Peyer's patch (tissue), 4 donors: ENCODE measurements at regions not wholly inside any gene's neighbourhood (a gene's known extent, or its start where the extent isn't known, plus 50 kb on each side); places are given as distances from the start of the nearest gene placed in this dataset.

Source experiments
- DNase-seq, 3 donors: peaks; one replicate each; pipeline ENCODE4 v3.0.0-alpha.2; 2017 to 2019
- H3K27ac ChIP-seq, 4 donors: fragments of 200-600 bp; sonication (generic); one replicate each; pipeline ENCODE4 v1.5.1; 2016 to 2019
- H3K27me3 ChIP-seq, 2 donors: fragments of 200-600 bp; sonication (generic); one replicate each; pipeline ENCODE4 v1.5.1; 2019
- H3K36me3 ChIP-seq, 3 donors: fragments of 200-600 bp; sonication (generic); one replicate each; pipeline ENCODE4 v1.5.1; 2016 to 2019
- H3K4me1 ChIP-seq, 4 donors: fragments of 200-600 bp; sonication (generic); one replicate each; pipeline ENCODE4 v1.5.1; 2016 to 2019
- H3K4me3 ChIP-seq, 4 donors: fragments of 200-600 bp; sonication (generic); 1 replicate in 3 of 4; 2 replicates in 1 of 4; pipeline ENCODE4 v1.5.1; 2016 to 2019; ENCODE audit warnings: mild to moderate bottlenecking in 1 of 4
- H3K9me3 ChIP-seq, 4 donors: fragments of 200-600 bp; sonication (generic); one replicate each; pipeline ENCODE4 v1.5.1; 2016 to 2019; ENCODE audit warnings: mild to moderate bottlenecking in 1 of 4
- POLR2A ChIP-seq, 2 donors: fragments of 450-650 bp; IDR thresholded peaks; one replicate each; pipeline ENCODE4 v1.5.1; 2017; ENCODE audit warnings: antibody characterized with exemption in 2 of 2, mild to moderate bottlenecking in 2 of 2, moderate library complexity in 2 of 2
- TF ChIP-seq, protein P1 (sequence below), 6 experiments: fragments of 450-650 bp in 4 of 6; fragments of 200-600 bp in 2 of 6; sonication (generic) in 1 of 6; IDR thresholded peaks; one replicate each; pipeline ENCODE4 v1.5.1; 2017 to 2019; ENCODE audit warnings: antibody characterized with exemption in 6 of 6, mild to moderate bottlenecking in 3 of 6, moderate library complexity in 1 of 6

DNA sequence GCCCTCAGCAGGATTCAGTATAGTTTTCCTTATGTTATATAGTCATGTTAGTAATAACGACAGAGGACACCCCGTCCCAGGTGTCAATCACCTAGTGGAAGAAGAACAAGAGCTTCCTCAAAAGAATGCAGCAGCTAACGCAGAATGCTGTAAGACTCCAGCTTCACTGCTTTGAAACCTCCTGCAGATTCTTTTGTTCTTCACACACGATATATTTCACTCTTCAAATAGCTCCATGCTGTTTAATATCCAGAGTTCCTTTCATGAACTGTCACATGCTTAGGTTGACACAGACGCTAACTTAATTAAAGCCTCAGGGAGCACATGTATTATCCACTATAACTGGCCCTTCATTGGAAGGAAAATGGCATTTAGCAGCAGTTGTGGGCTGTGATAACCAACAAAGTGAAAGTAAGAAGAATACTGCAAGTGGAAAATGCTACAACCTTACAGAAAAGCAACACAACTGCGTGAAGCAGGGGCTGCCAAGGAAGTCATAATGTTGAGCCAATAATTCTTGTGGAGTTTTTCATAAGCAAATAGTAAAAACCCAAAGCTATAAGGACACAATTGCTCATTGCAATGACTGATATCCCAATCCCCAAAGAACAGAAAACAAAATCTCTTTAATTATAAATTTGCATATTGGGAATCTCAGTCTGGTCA, 387.5 kb downstream of the PLK2 start:
- DNase-seq = no peak
- H3K27me3 ChIP-seq = peaks cover 0 to 3% of the 10 kb centered on the region in 2 donors
- no peak for TF ChIP-seq POLR2A (IDR thresholded peaks at IDR 0.05)
- TF ChIP-seq, protein P1, sequence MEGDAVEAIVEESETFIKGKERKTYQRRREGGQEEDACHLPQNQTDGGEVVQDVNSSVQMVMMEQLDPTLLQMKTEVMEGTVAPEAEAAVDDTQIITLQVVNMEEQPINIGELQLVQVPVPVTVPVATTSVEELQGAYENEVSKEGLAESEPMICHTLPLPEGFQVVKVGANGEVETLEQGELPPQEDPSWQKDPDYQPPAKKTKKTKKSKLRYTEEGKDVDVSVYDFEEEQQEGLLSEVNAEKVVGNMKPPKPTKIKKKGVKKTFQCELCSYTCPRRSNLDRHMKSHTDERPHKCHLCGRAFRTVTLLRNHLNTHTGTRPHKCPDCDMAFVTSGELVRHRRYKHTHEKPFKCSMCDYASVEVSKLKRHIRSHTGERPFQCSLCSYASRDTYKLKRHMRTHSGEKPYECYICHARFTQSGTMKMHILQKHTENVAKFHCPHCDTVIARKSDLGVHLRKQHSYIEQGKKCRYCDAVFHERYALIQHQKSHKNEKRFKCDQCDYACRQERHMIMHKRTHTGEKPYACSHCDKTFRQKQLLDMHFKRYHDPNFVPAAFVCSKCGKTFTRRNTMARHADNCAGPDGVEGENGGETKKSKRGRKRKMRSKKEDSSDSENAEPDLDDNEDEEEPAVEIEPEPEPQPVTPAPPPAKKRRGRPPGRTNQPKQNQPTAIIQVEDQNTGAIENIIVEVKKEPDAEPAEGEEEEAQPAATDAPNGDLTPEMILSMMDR (IDR thresholded peaks at IDR 0.05) = no peak
- no peaks in the 10 kb centered on the region for H3K36me3 ChIP-seq
- no peak overlapping the region for H3K27ac ChIP-seq
- no peak overlapping the region for H3K4me3 ChIP-seq
- H3K9me3 ChIP-seq = no peaks in the 10 kb centered on the region
- H3K4me1 ChIP-seq = no peaks in the 10 kb centered on the region

DNA sequence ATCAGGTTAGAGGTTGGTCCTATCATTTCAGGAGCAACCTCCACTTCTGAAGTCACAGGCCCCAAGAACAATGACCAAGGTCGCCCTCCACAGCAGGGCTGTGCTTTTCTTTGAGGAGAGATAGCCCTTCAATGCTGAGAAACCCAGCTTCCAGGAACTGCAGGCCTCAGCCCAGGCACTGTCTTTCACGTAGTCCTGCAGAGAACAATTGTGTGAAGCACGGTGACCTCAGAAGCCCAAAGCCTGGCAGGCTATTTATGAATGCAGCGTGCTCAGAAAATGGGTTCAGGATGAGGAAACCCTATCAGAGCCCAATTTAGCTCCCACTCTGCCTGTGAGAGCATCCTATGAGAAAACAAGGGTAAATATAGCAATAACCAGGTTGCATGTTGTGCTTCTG, 388.3 kb downstream of the PLK2 start:
- TF ChIP-seq POLR2A (IDR thresholded peaks at IDR 0.05) = no peak
- TF ChIP-seq, protein P1 (IDR thresholded peaks at IDR 0.05) = no peak
- Histone ChIP-seq H3K36me3 (no peaks in the 10 kb centered on the region), H3K27ac (no peak overlapping the region), H3K4me1 (no peaks in the 10 kb centered on the region), H3K9me3 (no peaks in the 10 kb centered on the region), H3K4me3 (no peak overlapping the region), H3K27me3 (peaks cover 0 to 3% of the 10 kb centered on the region in 2 donors)
- DNase-seq = no peak

DNA sequence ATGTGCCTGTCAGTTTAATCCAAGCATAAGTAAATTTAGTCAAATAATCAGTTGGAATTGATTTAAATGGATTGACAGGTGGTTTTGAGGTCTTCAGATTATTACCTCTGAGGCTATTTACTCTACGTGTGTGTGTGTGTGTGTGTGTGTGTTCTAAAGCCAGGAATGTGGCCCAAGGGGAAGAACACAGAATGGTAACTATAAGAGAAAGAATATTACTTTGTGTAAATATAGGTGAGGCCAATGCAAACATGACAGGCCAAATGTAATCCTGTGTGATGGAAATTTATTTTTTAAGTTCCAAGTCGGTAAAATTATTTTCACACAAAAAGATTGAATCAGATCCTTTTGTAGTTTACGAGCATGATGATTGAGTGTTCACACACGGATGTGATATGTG, 390.0 kb downstream of the PLK2 start:
- Histone ChIP-seq H3K27ac (no peak overlapping the region), H3K27me3 (no peaks in the 10 kb centered on the region), H3K4me1 (no peaks in the 10 kb centered on the region), H3K36me3 (no peaks in the 10 kb centered on the region), H3K4me3 (no peak overlapping the region), H3K9me3 (no peaks in the 10 kb centered on the region)
- no peak for DNase-seq
- TF ChIP-seq, protein P1 (IDR thresholded peaks at IDR 0.05) = no peak
- TF ChIP-seq POLR2A (IDR thresholded peaks at IDR 0.05) = no peak

DNA sequence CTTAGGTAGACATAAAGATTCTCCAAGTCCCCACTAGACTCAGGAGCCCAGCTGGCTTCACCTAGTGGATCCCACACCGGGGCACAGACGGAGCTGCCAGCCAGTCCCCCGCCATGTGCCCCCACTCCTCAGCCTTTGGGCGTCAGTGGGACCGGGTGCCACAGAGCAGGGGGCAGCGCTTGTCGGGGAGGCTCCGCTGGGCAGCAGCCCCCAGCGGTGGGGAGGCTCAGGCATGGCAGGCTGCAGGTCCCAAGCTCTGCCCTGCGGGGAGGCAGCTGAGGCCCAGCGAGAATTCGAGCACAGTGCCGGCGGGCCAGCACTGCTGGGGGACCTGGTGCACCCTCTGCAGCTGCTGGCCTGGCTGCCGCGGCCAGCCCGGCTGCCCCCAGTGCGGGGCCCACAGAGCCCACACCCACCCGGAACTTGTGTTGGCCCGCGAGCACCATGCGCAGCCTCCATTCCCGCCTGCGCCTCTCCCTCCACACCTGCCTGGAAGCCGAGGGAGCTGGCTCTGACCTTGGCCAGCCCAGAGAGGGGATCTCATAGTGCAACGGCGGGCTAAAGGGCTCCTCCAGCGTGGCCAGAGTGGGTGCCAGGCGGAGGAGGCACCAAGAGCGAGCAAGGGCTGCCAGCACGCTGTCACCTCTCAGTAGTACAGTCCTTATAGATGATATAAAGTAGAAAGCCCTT, 390.7 kb downstream of the PLK2 start:
- DNase-seq = no peak
- H3K9me3 ChIP-seq = no peaks in the 10 kb centered on the region
- H3K36me3 ChIP-seq = no peaks in the 10 kb centered on the region

DNA sequence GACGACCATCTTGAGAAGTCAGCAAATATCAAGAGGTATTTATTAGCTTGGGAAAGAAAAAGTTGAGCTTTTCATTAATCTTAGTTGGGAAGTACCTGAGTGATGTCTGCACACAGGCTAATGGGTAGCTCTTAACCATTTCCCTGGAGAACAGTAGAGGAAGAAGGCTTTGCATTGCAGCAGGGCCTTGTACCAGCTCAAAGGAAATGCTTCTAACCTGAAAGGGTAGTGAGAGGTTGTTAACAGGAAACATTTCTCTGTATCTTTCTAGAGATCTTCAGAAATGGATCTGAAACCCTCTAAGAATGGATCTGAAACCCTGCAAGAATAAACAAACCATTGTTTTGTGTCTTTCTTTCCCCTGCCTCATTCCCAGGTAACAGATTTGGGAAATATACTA, 393.3 kb downstream of the PLK2 start:
- Histone ChIP-seq H3K4me3 (no peak overlapping the region), H3K27me3 (no peaks in the 10 kb centered on the region)
- no peak for TF ChIP-seq POLR2A (IDR thresholded peaks at IDR 0.05)

More for the DNA sequence above, 390.7 kb downstream of the PLK2 start:
- TF ChIP-seq, protein P1 (IDR thresholded peaks at IDR 0.05) = no peak
- TF ChIP-seq POLR2A (IDR thresholded peaks at IDR 0.05) = no peak
- no peak overlapping the region for H3K27ac ChIP-seq
- no peaks in the 10 kb centered on the region for H3K4me1 ChIP-seq
- no peaks in the 10 kb centered on the region for H3K27me3 ChIP-seq
- no peak overlapping the region for H3K4me3 ChIP-seq

DNA sequence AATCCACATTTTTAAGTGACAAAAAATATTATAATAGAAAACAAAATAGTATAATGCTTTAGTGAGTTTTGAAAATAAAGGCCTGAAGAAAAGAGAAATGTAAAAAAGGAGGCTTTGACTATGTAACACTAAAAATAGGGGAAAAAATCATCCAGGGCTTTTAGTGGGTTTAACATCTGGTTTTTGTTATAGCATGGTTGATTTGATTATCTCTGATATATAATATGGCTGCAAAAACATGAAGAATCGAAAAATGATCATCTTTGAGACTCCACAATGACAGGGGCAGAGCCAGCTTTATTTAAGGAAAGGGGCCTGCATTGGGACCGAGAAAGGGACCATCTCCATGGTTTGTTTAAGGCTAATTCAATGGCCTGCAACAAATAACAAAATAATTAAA, 393.8 kb downstream of the PLK2 start:
- H3K27ac ChIP-seq = no peak overlapping the region
- no peaks in the 10 kb centered on the region for H3K4me1 ChIP-seq
- TF ChIP-seq POLR2A (IDR thresholded peaks at IDR 0.05) = no peak
- TF ChIP-seq, protein P1 (IDR thresholded peaks at IDR 0.05) = no peak
- H3K36me3 ChIP-seq = no peaks in the 10 kb centered on the region
- no peaks in the 10 kb centered on the region for H3K9me3 ChIP-seq
- no peaks in the 10 kb centered on the region for H3K27me3 ChIP-seq
- no peak overlapping the region for H3K4me3 ChIP-seq
- DNase-seq = no peak

More for the DNA sequence above, 393.3 kb downstream of the PLK2 start:
- no peak for DNase-seq
- H3K27ac ChIP-seq = no peak overlapping the region
- no peaks in the 10 kb centered on the region for H3K9me3 ChIP-seq
- H3K36me3 ChIP-seq = no peaks in the 10 kb centered on the region
- H3K4me1 ChIP-seq = no peaks in the 10 kb centered on the region
